HPDE6-E6E7 (cell line): ENCODE measurements at regions not wholly inside any gene's neighbourhood (a gene's known extent, or its start where the extent isn't known, plus 50 kb on each side); places are given as distances from the start of the nearest gene placed in this dataset.
"Not testable (repeated sequence)": the region's sequence is repeated elsewhere in the genome, so short reads cannot be mapped to it uniquely, and the experiment has no call there.

ENCODE experiments used
- DNase-seq: peaks from one replicate; pipeline ENCODE4 v3.0.0; 2011; ENCODE audit warnings: missing footprints; ENCODE audit errors: extremely low spot score

GRCh38 chr1:146411923-146412322 lies 183.1 kb upstream of the NOTCH2NLA start:
- not testable (repeated sequence) for DNase-seq

- DNase-seq, result peak; percentile 0
Observed at GRCh38 chr1:146409817-146410441, 181.1 kb upstream of the NOTCH2NLA start.

- not testable (repeated sequence) for DNase-seq
Observed at GRCh38 chr1:146409116-146409801, 180.4 kb upstream of the NOTCH2NLA start.

GRCh38 chr1:146401281-146401825 lies 172.5 kb upstream of the NOTCH2NLA start:
- DNase-seq, result not testable (repeated sequence)

- not testable (repeated sequence) for DNase-seq
Observed at GRCh38 chr1:146400173-146401121, 171.6 kb upstream of the NOTCH2NLA start.

GRCh38 chr1:146399225-146399624 lies 170.4 kb upstream of the NOTCH2NLA start:
- DNase-seq, result not testable (repeated sequence)

- DNase-seq, result not testable (repeated sequence)
Observed at GRCh38 chr1:146396801-146397200, 168.0 kb upstream of the NOTCH2NLA start.

- not testable (repeated sequence) for DNase-seq
Observed at GRCh38 chr1:146396242-146396641, 167.4 kb upstream of the NOTCH2NLA start.

- DNase-seq, result not testable (repeated sequence)
Observed at GRCh38 chr1:146393796-146394195, 165.0 kb upstream of the NOTCH2NLA start.

- not testable (repeated sequence) for DNase-seq
Observed at GRCh38 chr1:146393154-146393553, 164.3 kb upstream of the NOTCH2NLA start.

- not testable (repeated sequence) for DNase-seq
Observed at GRCh38 chr1:146389178-146389577, 160.4 kb upstream of the NOTCH2NLA start.

- not testable (repeated sequence) for DNase-seq
Observed at GRCh38 chr1:146387750-146388469, 159.1 kb upstream of the NOTCH2NLA start.

GRCh38 chr1:146386851-146387749 lies 158.3 kb upstream of the NOTCH2NLA start:
- DNase-seq, result peak; percentile 23

GRCh38 chr1:146381196-146381595 lies 152.4 kb upstream of the NOTCH2NLA start:
- DNase-seq, result not testable (repeated sequence)

- peak; percentile 31 for DNase-seq
Observed at GRCh38 chr1:146376708-146377496, 148.1 kb upstream of the NOTCH2NLA start.

GRCh38 chr1:146376309-146376707 lies 147.5 kb upstream of the NOTCH2NLA start:
- DNase-seq, result not testable (repeated sequence)

GRCh38 chr1:146375108-146375507 lies 146.3 kb upstream of the NOTCH2NLA start:
- DNase-seq, result not testable (repeated sequence)

GRCh38 chr1:146369940-146370339 lies 141.1 kb upstream of the NOTCH2NLA start:
- DNase-seq, result not testable (repeated sequence)

- DNase-seq, result not testable (repeated sequence)
Observed at GRCh38 chr1:146355373-146355772, 126.6 kb upstream of the NOTCH2NLA start.
